CD4-positive, alpha-beta T cell treated with Interleukin-4 for 1 hour (primary cell): ENCODE measurements at regions not wholly inside any gene's neighbourhood (a gene's known extent, or its start where the extent isn't known, plus 50 kb on each side); places are given as distances from the start of the nearest gene placed in this dataset.
"Not testable (repeated sequence)": the region's sequence is repeated elsewhere in the genome, so short reads cannot be mapped to it uniquely, and the experiment has no call there.

ENCODE experiments used
- DNase-seq, 2 donors: peaks; one replicate each; pipeline ENCODE4 v3.0.0-alpha.2; 2020 to 2022

- DNase-seq, result no peak
Measured at GRCh38 chr5:4613440-4613839, 526.7 kb upstream of the ADAMTS16 start.

- DNase-seq, result no peak
Measured at GRCh38 chr5:4614088-4614487, 526.0 kb upstream of the ADAMTS16 start.

- not testable (repeated sequence) for DNase-seq
Measured at GRCh38 chr5:4615369-4615768, 524.8 kb upstream of the ADAMTS16 start.

GRCh38 chr5:4625206-4625896, 514.8 kb upstream of the ADAMTS16 start:
- no peak for DNase-seq

- DNase-seq, result no peak
Measured at GRCh38 chr5:4627131-4627530, 513.0 kb upstream of the ADAMTS16 start.

- no peak for DNase-seq
Measured at GRCh38 chr5:4627929-4628328, 512.2 kb upstream of the ADAMTS16 start.

GRCh38 chr5:4628645-4629385, 511.3 kb upstream of the ADAMTS16 start:
- no peak for DNase-seq

- no peak for DNase-seq
Measured at GRCh38 chr5:4630031-4630430, 510.1 kb upstream of the ADAMTS16 start.

- DNase-seq, result no peak
Measured at GRCh38 chr5:4634342-4634741, 505.8 kb upstream of the ADAMTS16 start.

- DNase-seq, result no peak
Measured at GRCh38 chr5:4636378-4636777, 503.8 kb upstream of the ADAMTS16 start.

- DNase-seq, result no peak
Measured at GRCh38 chr5:4639946-4640345, 500.2 kb upstream of the ADAMTS16 start.

GRCh38 chr5:4640795-4641194, 499.3 kb upstream of the ADAMTS16 start:
- no peak for DNase-seq

GRCh38 chr5:4642525-4642924, 497.6 kb upstream of the ADAMTS16 start:
- no peak for DNase-seq

GRCh38 chr5:4643190-4643589, 496.9 kb upstream of the ADAMTS16 start:
- DNase-seq, result no peak

GRCh38 chr5:4643960-4644359, 496.2 kb upstream of the ADAMTS16 start:
- no peak for DNase-seq

GRCh38 chr5:4646715-4647375, 493.3 kb upstream of the ADAMTS16 start:
- DNase-seq, result no peak

- DNase-seq, result no peak
Measured at GRCh38 chr5:4647955-4648354, 492.2 kb upstream of the ADAMTS16 start.

- no peak for DNase-seq
Measured at GRCh38 chr5:4651806-4652565, 488.1 kb upstream of the ADAMTS16 start.

GRCh38 chr5:4653475-4653874, 486.7 kb upstream of the ADAMTS16 start:
- no peak for DNase-seq

GRCh38 chr5:4659851-4660250, 480.3 kb upstream of the ADAMTS16 start:
- no peak for DNase-seq

- DNase-seq, result no peak
Measured at GRCh38 chr5:4661326-4661725, 478.8 kb upstream of the ADAMTS16 start.

- DNase-seq, result no peak
Measured at GRCh38 chr5:4661836-4662235, 478.3 kb upstream of the ADAMTS16 start.

GRCh38 chr5:4662756-4663155, 477.4 kb upstream of the ADAMTS16 start:
- no peak for DNase-seq
